HK-2 (cell line): ENCODE measurements at regions not wholly inside any gene's neighbourhood (a gene's known extent, or its start where the extent isn't known, plus 50 kb on each side); places are given as distances from the start of the nearest gene placed in this dataset.

Experiments
- DNase-seq: peaks from one replicate; pipeline ENCODE4 v3.0.0-alpha.2; 2018; ENCODE audit not compliant: unreplicated experiment

GRCh38 chr13:34465423-34465922 is 476.6 kb upstream of the NBEA start:
- DNase-seq = no peak

- no peak for DNase-seq
Observed at GRCh38 chr13:34466301-34466700, 475.8 kb upstream of the NBEA start.

GRCh38 chr13:34467450-34468083 is 474.5 kb upstream of the NBEA start:
- no peak for DNase-seq

GRCh38 chr13:34469196-34469986 is 472.7 kb upstream of the NBEA start:
- DNase-seq = no peak

GRCh38 chr13:34474187-34474868 is 467.7 kb upstream of the NBEA start:
- DNase-seq = no peak

- DNase-seq = no peak
Observed at GRCh38 chr13:34478376-34478775, 463.7 kb upstream of the NBEA start.

- no peak for DNase-seq
Observed at GRCh38 chr13:34502011-34502410, 440.1 kb upstream of the NBEA start.

- DNase-seq = no peak
Observed at GRCh38 chr13:34502621-34503020, 439.4 kb upstream of the NBEA start.

GRCh38 chr13:34506796-34507195 is 435.3 kb upstream of the NBEA start:
- DNase-seq = no peak

GRCh38 chr13:34507630-34508029 is 434.4 kb upstream of the NBEA start:
- no peak for DNase-seq

GRCh38 chr13:34512817-34513216 is 429.3 kb upstream of the NBEA start:
- no peak for DNase-seq

- DNase-seq = no peak
Observed at GRCh38 chr13:34513526-34513925, 428.5 kb upstream of the NBEA start.

GRCh38 chr13:34515201-34515600 is 426.9 kb upstream of the NBEA start:
- no peak for DNase-seq

GRCh38 chr13:34521171-34521570 is 420.9 kb upstream of the NBEA start:
- DNase-seq = no peak

- no peak for DNase-seq
Observed at GRCh38 chr13:34522808-34523207, 419.3 kb upstream of the NBEA start.

GRCh38 chr13:34523406-34523805 is 418.7 kb upstream of the NBEA start:
- no peak for DNase-seq

- DNase-seq = no peak
Observed at GRCh38 chr13:34533941-34534340, 408.1 kb upstream of the NBEA start.

GRCh38 chr13:34542321-34542720 is 399.7 kb upstream of the NBEA start:
- DNase-seq = no peak

GRCh38 chr13:34543836-34544235 is 398.2 kb upstream of the NBEA start:
- no peak for DNase-seq

- no peak for DNase-seq
Observed at GRCh38 chr13:34545461-34545860, 396.6 kb upstream of the NBEA start.

GRCh38 chr13:34546344-34547250 is 395.5 kb upstream of the NBEA start:
- no peak for DNase-seq

GRCh38 chr13:34547929-34548328 is 394.1 kb upstream of the NBEA start:
- no peak for DNase-seq
